SK-N-MC (cell line): ENCODE measurements at regions not wholly inside any gene's neighbourhood (a gene's known extent, or its start where the extent isn't known, plus 50 kb on each side); places are given as distances from the start of the nearest gene placed in this dataset.

ENCODE experiments used
- DNase-seq: peaks from one replicate; pipeline ENCODE4 v3.0.0-alpha.2; 2011; ENCODE audit warnings: low read depth, low spot score
- H3K27ac ChIP-seq: fragments of 200-600 bp; sonication (generic); 2 replicates; pipeline ENCODE4 v1.5.1; 2016; ENCODE audit warnings: mixed run types
- H3K36me3 ChIP-seq: fragments of 200-600 bp; sonication (generic); 2 replicates; pipeline ENCODE4 v1.6.1; 2017; ENCODE audit warnings: antibody characterized with exemption, low read length, mixed read lengths; ENCODE audit not compliant: insufficient read depth
- H3K4me3 ChIP-seq: fragments of 200-600 bp; sonication (generic); 2 replicates; pipeline ENCODE4 v1.5.1; 2016
- H3K9ac ChIP-seq: fragments of 200-600 bp; sonication (generic); 2 replicates; pipeline ENCODE4 v1.8.0; 2017; ENCODE audit warnings: mixed run types, mixed read lengths; ENCODE audit not compliant: insufficient read length
- H3K9me3 ChIP-seq: fragments of 200-600 bp; sonication (generic); 2 replicates; pipeline ENCODE4 v1.6.1; 2017; ENCODE audit warnings: low read depth, mild to moderate bottlenecking, antibody characterized with exemption, low read length, moderate library complexity, mixed read lengths
- EZH2 ChIP-seq: fragments of 200-600 bp; sonication (generic); IDR thresholded peaks from one replicate; pipeline ENCODE4 v1.6.1; 2017; ENCODE audit warnings: antibody characterized with exemption
- FOXP2 ChIP-seq: optimal IDR thresholded peaks from 2 replicates; pipeline ENCODE3; 2011; ENCODE audit warnings: mild to moderate bottlenecking, moderate library complexity; ENCODE audit not compliant: insufficient read depth; ENCODE audit errors: extremely low read length, control extremely low read depth
- POLR2AphosphoS5 ChIP-seq: IDR thresholded peaks from 2 replicates; pipeline ENCODE4 v1.6.1; 2012; ENCODE audit warnings: mild to moderate bottlenecking, low read depth, low read length, borderline replicate concordance

DNA sequence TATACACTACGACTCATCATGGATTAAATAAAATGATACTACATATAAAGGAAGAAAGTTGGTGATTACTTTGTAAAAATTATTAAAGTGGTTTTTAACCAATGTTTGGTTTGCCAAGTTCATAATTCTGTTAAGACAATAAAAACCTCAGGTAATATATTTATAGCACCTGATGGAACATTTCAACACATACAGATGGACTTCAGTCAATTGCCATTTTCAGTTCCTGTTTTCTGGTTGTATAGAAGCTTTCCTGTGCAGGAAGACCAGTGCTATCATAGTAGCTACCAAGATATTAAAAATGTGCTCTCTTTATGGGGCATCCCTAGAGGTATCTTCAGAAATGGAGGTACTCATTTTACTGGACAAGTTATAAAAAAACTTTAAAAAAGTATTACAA is 1686.4 kb downstream of the GRIK2 start:
- no peak overlapping the region for H3K27ac ChIP-seq
- TF ChIP-seq POLR2AphosphoS5 (no peak), EZH2 (no peak), FOXP2 (no peak)
- H3K9me3 ChIP-seq: no peaks in the 10 kb centered on the region
- H3K4me3 ChIP-seq: no peak overlapping the region
- DNase-seq: no peak
- H3K36me3 ChIP-seq: no peaks in the 10 kb centered on the region
- H3K9ac ChIP-seq: no peak overlapping the region

DNA sequence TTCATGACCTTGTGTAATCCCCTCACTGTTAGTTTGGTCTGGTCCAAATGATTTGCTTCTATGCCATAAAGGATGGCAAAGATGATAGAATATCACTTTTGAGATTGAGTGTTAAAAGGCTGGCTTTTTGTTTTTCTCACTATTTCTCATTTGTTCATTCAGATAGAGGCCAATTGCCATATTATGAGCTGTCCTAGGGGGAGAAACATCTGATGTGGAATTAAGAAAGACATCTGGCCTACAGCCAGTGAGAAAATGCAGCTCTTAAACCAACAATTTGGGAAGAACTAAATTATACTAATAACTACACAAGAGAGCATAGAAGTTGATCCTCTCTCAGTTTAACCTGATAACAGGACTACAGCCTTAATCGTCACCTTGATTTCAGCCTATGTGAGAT is 1668.6 kb downstream of the GRIK2 start:
- H3K27ac ChIP-seq: no peak overlapping the region
- no peaks in the 10 kb centered on the region; the same call in 1 of the 2 replicates for H3K9me3 ChIP-seq
- TF ChIP-seq EZH2: no peak
- no peak for TF ChIP-seq POLR2AphosphoS5
- no peaks in the 10 kb centered on the region for H3K36me3 ChIP-seq
- no peak for DNase-seq
- no peak overlapping the region for H3K9ac ChIP-seq
- H3K4me3 ChIP-seq: no peak overlapping the region

DNA sequence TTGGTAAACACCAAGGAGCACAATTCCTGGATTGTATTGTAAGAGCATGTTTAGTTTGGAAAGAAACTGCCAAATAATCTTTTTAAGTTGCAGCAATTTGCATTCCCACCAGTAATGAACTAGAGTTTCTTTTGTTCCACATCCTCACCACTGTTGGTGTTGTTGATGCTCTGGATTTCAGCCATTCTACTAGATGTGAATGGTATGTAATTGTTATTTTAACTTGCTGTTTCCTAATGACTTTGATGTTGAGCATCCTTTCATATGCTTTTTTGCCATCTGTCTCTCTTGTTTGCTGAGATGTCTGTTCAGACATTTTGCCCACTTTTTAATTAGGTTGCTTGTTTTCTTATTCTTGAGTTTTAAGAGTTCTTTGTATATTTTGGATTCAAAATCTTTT is 1654.1 kb downstream of the GRIK2 start:
- H3K9me3 ChIP-seq: peaks cover 5% of the 10 kb centered on the region; the same call in 1 of the 2 replicates
- no peak overlapping the region for H3K4me3 ChIP-seq
- H3K36me3 ChIP-seq: no peaks in the 10 kb centered on the region
- no peak overlapping the region for H3K27ac ChIP-seq
- no peak for DNase-seq
- H3K9ac ChIP-seq: no peak overlapping the region
- TF ChIP-seq FOXP2: no peak
- TF ChIP-seq EZH2: no peak
- TF ChIP-seq POLR2AphosphoS5: no peak

DNA sequence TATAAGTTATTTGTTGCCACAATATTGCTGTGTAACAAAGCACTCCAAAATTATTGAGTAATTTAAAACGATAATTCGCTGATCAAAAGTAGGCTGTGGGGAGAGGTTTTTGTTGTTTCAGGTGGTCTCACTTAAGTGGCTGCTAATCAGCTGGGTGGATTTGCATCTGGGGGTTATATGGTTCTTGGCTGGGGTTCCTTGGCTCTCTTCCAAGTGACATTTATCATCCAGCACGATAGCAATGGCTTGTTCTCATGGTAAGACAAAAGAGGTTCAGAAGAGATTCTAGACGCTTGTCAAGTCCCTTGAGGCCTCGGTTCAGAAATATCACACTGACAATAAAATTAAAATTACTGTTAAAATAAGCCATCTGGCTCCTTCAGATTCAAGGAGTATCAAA is 1648.8 kb downstream of the GRIK2 start:
- H3K9ac ChIP-seq: no peak overlapping the region
- no peak for DNase-seq
- H3K27ac ChIP-seq: no peak overlapping the region
- 0 out of 2 replicates have a peak, but pooled peaks cover 4% of the 10 kb centered on the region for H3K36me3 ChIP-seq
- no peak overlapping the region for H3K4me3 ChIP-seq
- no peak for TF ChIP-seq FOXP2
- TF ChIP-seq POLR2AphosphoS5: no peak
- TF ChIP-seq EZH2: no peak
- H3K9me3 ChIP-seq: peaks cover 8% of the 10 kb centered on the region; the same call in 1 of the 2 replicates

GRCh38 chr6:103036846-103037245 is 1643.3 kb downstream of the GRIK2 start:
- no peaks in the 10 kb centered on the region for H3K36me3 ChIP-seq
- H3K4me3 ChIP-seq: no peak overlapping the region
- no peak overlapping the region for H3K9ac ChIP-seq
- TF ChIP-seq FOXP2 (no peak), POLR2AphosphoS5 (no peak), EZH2 (no peak)
- no peaks in the 10 kb centered on the region for H3K9me3 ChIP-seq
- H3K27ac ChIP-seq: no peak overlapping the region
- DNase-seq: no peak

DNA sequence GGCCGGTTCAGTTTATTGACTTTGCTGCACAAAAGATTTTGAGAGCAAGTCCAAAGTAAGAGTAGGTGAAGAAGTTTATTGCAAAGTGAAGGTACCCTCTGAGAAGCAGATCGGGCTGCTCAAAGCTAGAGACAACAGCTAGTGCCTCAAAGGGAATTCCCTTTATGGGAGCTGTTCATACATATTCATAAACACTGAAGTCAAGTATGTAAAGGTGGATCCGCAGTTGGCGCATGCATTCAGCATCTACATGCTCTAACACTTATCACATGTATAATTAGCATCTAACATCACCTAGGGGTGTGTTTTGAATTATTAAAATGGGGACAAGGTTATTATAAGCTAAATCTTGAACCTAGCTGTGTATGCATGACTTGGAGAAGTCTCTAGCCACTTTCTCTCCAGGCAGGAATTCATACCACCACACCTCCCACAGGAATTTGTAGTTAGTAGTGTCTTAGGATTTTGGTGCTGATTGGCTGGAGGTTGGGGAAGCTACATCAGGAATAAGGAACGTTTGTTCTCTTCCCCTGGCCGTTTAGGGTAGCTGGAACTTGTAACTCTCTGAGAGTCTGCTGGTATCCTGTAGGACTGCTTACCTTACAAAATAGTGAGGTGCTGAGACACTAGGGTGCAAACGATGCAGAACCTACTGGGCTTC is 1633.9 kb downstream of the GRIK2 start:
- H3K27ac ChIP-seq: no peak overlapping the region
- TF ChIP-seq FOXP2 (no peak), EZH2 (no peak), POLR2AphosphoS5 (no peak)
- H3K4me3 ChIP-seq: no peak overlapping the region
- H3K9ac ChIP-seq: no peak overlapping the region
- DNase-seq: no peak
- 0 out of 2 replicates have a peak, but pooled peaks cover 3% of the 10 kb centered on the region for H3K9me3 ChIP-seq
- H3K36me3 ChIP-seq: no peaks in the 10 kb centered on the region

GRCh38 chr6:103018426-103018825 is 1624.9 kb downstream of the GRIK2 start:
- Histone ChIP-seq H3K4me3 (no peak overlapping the region), H3K27ac (no peak overlapping the region), H3K36me3 (no peaks in the 10 kb centered on the region), H3K9me3 (no peaks in the 10 kb centered on the region), H3K9ac (no peak overlapping the region)
- no peak for DNase-seq
- TF ChIP-seq POLR2AphosphoS5: no peak
- no peak for TF ChIP-seq EZH2
- no peak for TF ChIP-seq FOXP2

- DNase-seq: no peak
- no peak for TF ChIP-seq FOXP2
- TF ChIP-seq EZH2: no peak
- TF ChIP-seq POLR2AphosphoS5: no peak
- no peaks in the 10 kb centered on the region for H3K9me3 ChIP-seq
- no peaks in the 10 kb centered on the region for H3K36me3 ChIP-seq
- H3K4me3 ChIP-seq: no peak overlapping the region
- no peak overlapping the region for H3K27ac ChIP-seq
- no peak overlapping the region for H3K9ac ChIP-seq
Measured at GRCh38 chr6:103017878-103018277, 1624.4 kb downstream of the GRIK2 start.

- TF ChIP-seq FOXP2: no peak
- TF ChIP-seq POLR2AphosphoS5: no peak
- TF ChIP-seq EZH2: no peak
- DNase-seq: no peak
- no peaks in the 10 kb centered on the region for H3K9me3 ChIP-seq
- H3K27ac ChIP-seq: no peak overlapping the region
- H3K4me3 ChIP-seq: no peak overlapping the region
- no peaks in the 10 kb centered on the region for H3K36me3 ChIP-seq
- no peak overlapping the region for H3K9ac ChIP-seq
Measured at GRCh38 chr6:103011605-103012004, 1618.1 kb downstream of the GRIK2 start.
